ENCODE measurements at regions not wholly inside any gene's neighbourhood (a gene's known extent, or its start where the extent isn't known, plus 50 kb on each side); places are given as distances from the start of the nearest gene placed in this dataset.
"Not testable (repeated sequence)": the region's sequence is repeated elsewhere in the genome, so short reads cannot be mapped to it uniquely, and the experiment has no call there.

DNA sequence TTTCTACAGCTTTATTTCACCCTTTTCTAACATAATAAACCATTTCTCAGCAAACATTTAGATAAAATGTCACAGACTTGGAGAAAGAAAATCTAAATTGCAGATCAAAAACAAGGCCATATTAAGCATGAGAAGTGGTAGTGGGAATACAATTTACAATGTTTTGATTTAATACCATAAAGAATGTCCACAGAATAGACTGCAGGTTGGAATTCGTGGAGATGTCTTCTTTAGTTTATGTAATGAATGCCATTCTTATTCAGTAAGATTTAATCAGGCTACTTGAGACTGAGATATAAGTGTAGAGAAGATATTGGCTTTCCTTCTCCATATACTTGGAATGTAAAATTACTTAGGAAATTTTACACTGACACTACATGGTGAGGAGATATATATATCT is 91.9 kb upstream of the ZFP42 start:
- H3K4me3 ChIP-seq = no peak overlapping the region
- H3K9me3 ChIP-seq = no peaks in the 10 kb centered on the region
- H3K27me3 ChIP-seq (ENCODE audit: low read depth) = no peaks in the 10 kb centered on the region
- in situ Hi-C loops (cut with MboI; ENCODE audit: low sequenced_read_pairs) = no loop called here
- DNase-seq (ENCODE audit: low spot score in 2 of 2) = no peak
- no peaks in the 10 kb centered on the region for H3K36me3 ChIP-seq (replicated peaks)
- no peaks in the 10 kb centered on the region for H3K4me1 ChIP-seq

DNA sequence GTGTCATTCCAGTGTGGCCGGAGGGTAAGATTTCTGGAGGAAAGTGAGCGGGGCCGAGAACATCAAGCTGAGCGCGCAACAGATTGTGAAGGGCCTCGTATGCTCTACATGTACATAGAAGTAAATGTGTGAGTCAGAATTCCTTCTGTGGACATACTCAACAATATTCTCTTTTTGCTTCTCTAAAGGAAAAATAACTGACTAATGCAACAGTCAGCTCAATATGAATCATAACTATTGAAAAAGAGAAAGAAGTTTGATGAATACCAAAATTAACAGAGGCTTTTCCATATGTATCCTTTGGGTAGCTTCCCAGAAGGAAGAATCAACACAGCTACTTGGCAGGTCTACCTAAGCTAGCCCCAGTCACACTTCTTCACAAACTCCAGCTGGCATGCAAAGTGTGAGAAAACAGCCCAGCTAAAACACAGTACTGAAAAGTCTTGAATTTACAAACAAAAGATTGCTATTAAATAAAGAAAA is 87.5 kb upstream of the ZFP42 start:
- Histone ChIP-seq H3K4me3 (no peak overlapping the region), H3K36me3 (replicated peaks) (no peaks in the 10 kb centered on the region), H3K27me3 (ENCODE audit: low read depth) (no peaks in the 10 kb centered on the region), H3K9me3 (no peaks in the 10 kb centered on the region), H3K4me1 (peaks cover 4% of the 10 kb centered on the region)
- in situ Hi-C loops (cut with MboI; ENCODE audit: low sequenced_read_pairs) = no loop called here
- DNase-seq (ENCODE audit: low spot score in 2 of 2) = no peak

DNA sequence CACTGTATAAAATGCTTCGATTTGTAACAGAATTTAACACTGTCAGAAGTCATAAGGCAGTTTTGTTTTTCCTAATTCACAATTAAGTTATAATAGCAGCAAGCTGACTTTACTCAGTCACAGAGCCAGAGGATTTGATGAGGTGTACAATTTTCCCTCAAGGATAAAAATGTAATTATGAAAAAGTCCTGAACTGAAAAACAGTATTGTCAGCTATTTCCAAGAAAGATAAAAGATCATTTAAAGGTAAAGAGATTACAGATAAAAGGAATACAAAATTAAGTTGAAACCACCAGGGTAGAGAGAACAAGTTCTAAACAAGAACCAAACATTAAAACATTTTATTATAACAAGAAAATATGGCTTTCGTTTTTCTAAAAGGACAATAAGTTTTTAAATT is 86.8 kb upstream of the ZFP42 start:
- Histone ChIP-seq H3K4me3 (no peak overlapping the region), H3K9me3 (no peaks in the 10 kb centered on the region), H3K36me3 (replicated peaks) (no peaks in the 10 kb centered on the region), H3K4me1 (peaks cover 4% of the 10 kb centered on the region), H3K27me3 (ENCODE audit: low read depth) (no peaks in the 10 kb centered on the region)
- in situ Hi-C loops (cut with MboI; ENCODE audit: low sequenced_read_pairs) = no loop called here
- DNase-seq (ENCODE audit: low spot score in 2 of 2) = no peak

DNA sequence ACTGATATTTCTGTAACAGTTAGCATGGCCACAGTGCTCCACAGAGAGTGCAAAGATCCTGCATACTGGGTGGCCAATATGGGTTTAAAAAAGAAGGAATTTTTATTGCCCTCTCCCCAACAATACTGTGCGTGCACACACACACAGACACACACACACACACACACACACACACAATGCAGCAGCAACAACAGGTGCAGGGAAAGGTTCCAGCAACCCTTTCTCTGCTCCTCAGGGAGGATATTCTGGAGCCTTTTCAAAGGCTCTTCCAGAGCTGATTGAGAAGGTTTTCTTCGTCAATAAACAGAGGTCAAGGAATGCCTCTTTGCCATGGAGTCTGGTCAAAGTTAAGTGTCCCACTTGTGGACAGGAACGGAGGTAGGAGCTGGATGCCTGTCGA is 84.8 kb upstream of the ZFP42 start:
- DNase-seq (ENCODE audit: low spot score in 2 of 2) = peak in 1 of 2 experiments; percentile 23
- peaks cover 4% of the 10 kb centered on the region for H3K4me1 ChIP-seq
- H3K4me3 ChIP-seq = no peak overlapping the region
- no peaks in the 10 kb centered on the region for H3K27me3 ChIP-seq (ENCODE audit: low read depth)
- H3K36me3 ChIP-seq (replicated peaks) = no peaks in the 10 kb centered on the region
- in situ Hi-C loops (cut with MboI; ENCODE audit: low sequenced_read_pairs) = no loop called here
- H3K9me3 ChIP-seq = no peaks in the 10 kb centered on the region

DNA sequence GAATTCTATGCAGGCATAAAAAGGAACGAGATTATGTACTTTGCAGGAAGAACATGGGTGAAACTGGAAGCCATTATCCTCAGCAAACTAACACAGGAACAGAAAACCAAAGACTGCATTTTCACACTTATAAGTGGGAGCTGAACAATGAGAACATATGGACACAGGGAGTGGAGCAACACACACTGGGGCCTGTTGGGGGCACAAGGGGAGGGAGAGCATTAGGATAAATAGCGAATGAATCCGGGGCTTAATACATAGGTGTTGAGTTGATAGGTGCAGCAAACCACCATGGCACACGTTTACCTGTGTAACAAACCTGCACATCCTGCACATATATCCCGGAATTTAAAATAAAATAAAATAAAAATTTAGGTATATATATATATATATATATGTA is 80.2 kb upstream of the ZFP42 start:
- H3K36me3 ChIP-seq (replicated peaks); H3K27me3 ChIP-seq (ENCODE audit: low read depth); DNase-seq (ENCODE audit: low spot score in 2 of 2); H3K4me1 ChIP-seq; in situ Hi-C loops (cut with MboI; ENCODE audit: low sequenced_read_pairs); H3K9me3 ChIP-seq; H3K4me3 ChIP-seq: not testable (repeated sequence)

GRCh38 chr4:187919966-187920365 is 75.6 kb upstream of the ZFP42 start:
- Histone ChIP-seq H3K27me3 (ENCODE audit: low read depth) (no peaks in the 10 kb centered on the region), H3K36me3 (replicated peaks) (no peaks in the 10 kb centered on the region), H3K4me3 (no peak overlapping the region), H3K4me1 (no peaks in the 10 kb centered on the region), H3K9me3 (no peaks in the 10 kb centered on the region)
- no peak for DNase-seq (ENCODE audit: low spot score in 2 of 2)
- in situ Hi-C loops (cut with MboI; ENCODE audit: low sequenced_read_pairs) = no loop called here

- no peak for DNase-seq (ENCODE audit: low spot score in 2 of 2)
- no peak overlapping the region for H3K4me3 ChIP-seq
- H3K36me3 ChIP-seq (replicated peaks) = no peaks in the 10 kb centered on the region
- H3K27me3 ChIP-seq (ENCODE audit: low read depth) = no peaks in the 10 kb centered on the region
- H3K9me3 ChIP-seq = no peaks in the 10 kb centered on the region
- in situ Hi-C loops (cut with MboI; ENCODE audit: low sequenced_read_pairs) = no loop called here
- no peaks in the 10 kb centered on the region for H3K4me1 ChIP-seq
Observed at GRCh38 chr4:187921946-187922623, 73.5 kb upstream of the ZFP42 start.

GRCh38 chr4:187929024-187929423 is 66.5 kb upstream of the ZFP42 start:
- peak in 1 of 2 experiments; percentile 70 for DNase-seq (ENCODE audit: low spot score in 2 of 2)
- in situ Hi-C loops (cut with MboI; ENCODE audit: low sequenced_read_pairs) = no loop called here
- no peaks in the 10 kb centered on the region for H3K36me3 ChIP-seq (replicated peaks)
- H3K27me3 ChIP-seq (ENCODE audit: low read depth) = no peaks in the 10 kb centered on the region
- H3K4me1 ChIP-seq = no peaks in the 10 kb centered on the region; the same call in none of the 2 replicates
- no peak overlapping the region for H3K4me3 ChIP-seq
- no peaks in the 10 kb centered on the region for H3K9me3 ChIP-seq

GRCh38 chr4:187934766-187935165 is 60.8 kb upstream of the ZFP42 start:
- Histone ChIP-seq H3K4me3 (no peak overlapping the region), H3K27me3 (ENCODE audit: low read depth) (no peaks in the 10 kb centered on the region), H3K36me3 (replicated peaks) (no peaks in the 10 kb centered on the region), H3K9me3 (no peaks in the 10 kb centered on the region), H3K4me1 (no peaks in the 10 kb centered on the region)
- no peak for DNase-seq (ENCODE audit: low spot score in 2 of 2)
- in situ Hi-C loops (cut with MboI; ENCODE audit: low sequenced_read_pairs) = no loop called here

DNA sequence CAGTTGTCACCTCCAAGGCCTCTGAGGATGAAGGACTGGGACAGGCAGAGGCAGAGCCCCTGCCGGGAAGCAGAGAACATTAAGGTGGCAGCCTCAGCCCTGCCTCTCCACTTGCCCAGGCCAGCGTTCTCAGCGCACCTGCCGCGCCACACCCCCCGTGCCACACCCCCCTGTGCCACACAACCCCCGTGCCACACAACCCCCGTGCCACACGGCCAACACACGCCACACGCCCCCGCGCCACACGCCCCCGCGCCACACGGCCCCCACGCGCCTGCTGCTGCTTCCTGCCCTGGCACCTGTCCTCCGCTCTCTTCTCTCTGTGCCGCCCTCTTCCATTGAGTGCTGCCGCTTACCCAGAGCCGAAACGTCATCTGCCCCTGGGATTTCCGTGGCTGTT is 58.0 kb upstream of the ZFP42 start:
- in situ Hi-C loops (cut with MboI; ENCODE audit: low sequenced_read_pairs) = no loop called here
- no peaks in the 10 kb centered on the region for H3K4me1 ChIP-seq
- H3K27me3 ChIP-seq (ENCODE audit: low read depth) = no peaks in the 10 kb centered on the region
- no peak for DNase-seq (ENCODE audit: low spot score in 2 of 2)
- H3K36me3 ChIP-seq (replicated peaks) = no peaks in the 10 kb centered on the region
- H3K9me3 ChIP-seq = no peaks in the 10 kb centered on the region
- H3K4me3 ChIP-seq = no peak overlapping the region

- in situ Hi-C loops (cut with MboI; ENCODE audit: low sequenced_read_pairs) = no loop called here
Observed at GRCh38 chr4:187940299-187940698, 55.3 kb upstream of the ZFP42 start.

GRCh38 chr4:187942968-187943367 is 52.6 kb upstream of the ZFP42 start:
- in situ Hi-C loops (cut with MboI; ENCODE audit: low sequenced_read_pairs) = no loop called here
- no peak overlapping the region for H3K4me3 ChIP-seq
- H3K9me3 ChIP-seq = no peaks in the 10 kb centered on the region
- H3K27me3 ChIP-seq (ENCODE audit: low read depth) = no peaks in the 10 kb centered on the region
- H3K36me3 ChIP-seq (replicated peaks) = no peaks in the 10 kb centered on the region
- peaks cover 12% of the 10 kb centered on the region for H3K4me1 ChIP-seq
- no peak for DNase-seq (ENCODE audit: low spot score in 2 of 2)

More at GRCh38 chr4:187940299-187940698, 55.3 kb upstream of the ZFP42 start:
- Histone ChIP-seq H3K4me1 (peaks cover 10% of the 10 kb centered on the region), H3K27me3 (ENCODE audit: low read depth) (no peaks in the 10 kb centered on the region), H3K36me3 (replicated peaks) (no peaks in the 10 kb centered on the region), H3K9me3 (no peaks in the 10 kb centered on the region), H3K4me3 (no peak overlapping the region)
- no peak for DNase-seq (ENCODE audit: low spot score in 2 of 2)

- Histone ChIP-seq H3K4me3 (no peak overlapping the region), H3K36me3 (replicated peaks) (no peaks in the 10 kb centered on the region), H3K4me1 (peaks cover 12% of the 10 kb centered on the region), H3K9me3 (no peaks in the 10 kb centered on the region), H3K27me3 (ENCODE audit: low read depth) (no peaks in the 10 kb centered on the region)
- peak in 1 of 2 experiments; percentile 14 for DNase-seq (ENCODE audit: low spot score in 2 of 2)
- in situ Hi-C loops (cut with MboI; ENCODE audit: low sequenced_read_pairs) = no loop called here
Observed at GRCh38 chr4:187944179-187944578, 51.4 kb upstream of the ZFP42 start.
